Activated CD4-positive, alpha-beta T cell treated with anti-CD3 and anti-CD28 coated beads, Interleukin-2, amount 10 ng/mL, durations not matched to agents 7 days and 5 days (primary cell): ENCODE measurements at regions not wholly inside any gene's neighbourhood (a gene's known extent, or its start where the extent isn't known, plus 50 kb on each side); places are given as distances from the start of the nearest gene placed in this dataset.

ENCODE experiments used
- CTCF ChIA-PET: fragments of 350-600 bp; sonication (Branson Sonifier 250); formaldehyde crosslinking; loops from one replicate; lab custom pipeline; 2021; ENCODE audit warnings: antibody characterized with exemption; lab: Charles Lee
- POLR2A ChIA-PET: fragments of 350-600 bp; sonication (Branson Sonifier 250); formaldehyde crosslinking; loops from one replicate; lab custom pipeline; 2021; ENCODE audit warnings: antibody characterized with exemption; lab: Charles Lee
- DNase-seq: peaks from one replicate; pipeline ENCODE4 v3.0.0-alpha.2; 2020
- H3K27ac Mint-ChIP-seq: one replicate; pipeline ENCODE4 v1.8.0; 2021; ENCODE audit warnings: mild to moderate bottlenecking, moderate library complexity, mixed read lengths
- H3K27me3 Mint-ChIP-seq: one replicate; pipeline ENCODE4 v1.8.0; 2021; ENCODE audit warnings: mixed read lengths
- H3K36me3 Mint-ChIP-seq: one replicate; pipeline ENCODE4 v1.8.0; 2021; ENCODE audit warnings: low read depth, mixed read lengths
- H3K4me1 Mint-ChIP-seq: one replicate; pipeline ENCODE4 v1.8.0; 2021; ENCODE audit warnings: mixed read lengths
- H3K4me3 Mint-ChIP-seq: one replicate; pipeline ENCODE4 v1.8.0; 2021; ENCODE audit warnings: mild to moderate bottlenecking, moderate library complexity, mixed read lengths
- H3K9me3 Mint-ChIP-seq: one replicate; pipeline ENCODE4 v1.8.0; 2021; ENCODE audit warnings: mixed read lengths

GRCh38 chr10:78760463-78761310 is 308.1 kb upstream of the ZMIZ1 start:
- Mint-ChIP-seq H3K36me3 (no peaks in the 10 kb centered on the region), H3K4me3 (no peak overlapping the region), H3K27me3 (peaks cover 2% of the 10 kb centered on the region), H3K9me3 (no peaks in the 10 kb centered on the region), H3K27ac (no peak overlapping the region), H3K4me1 (peaks cover 4% of the 10 kb centered on the region)
- no peak for DNase-seq
- CTCF ChIA-PET: no interaction called here
- POLR2A ChIA-PET: no interaction called here

- H3K27me3 Mint-ChIP-seq: no peaks in the 10 kb centered on the region
- no peak overlapping the region for H3K4me3 Mint-ChIP-seq
- POLR2A ChIA-PET: no interaction called here
- no peak for DNase-seq
- CTCF ChIA-PET: interaction anchor here (1.3 kb wide), 1 partner anchor 14 kb away, joined by 4 read pairs; no protein-coding TSS in a partner anchor
- H3K9me3 Mint-ChIP-seq: no peaks in the 10 kb centered on the region
- H3K4me1 Mint-ChIP-seq: peaks cover 4% of the 10 kb centered on the region
- no peak overlapping the region for H3K27ac Mint-ChIP-seq
- H3K36me3 Mint-ChIP-seq: no peaks in the 10 kb centered on the region
These were observed 307.4 kb upstream of the ZMIZ1 start for GRCh38 chr10:78761311-78761781.

- Mint-ChIP-seq H3K4me3 (no peak overlapping the region), H3K27ac (no peak overlapping the region), H3K4me1 (no peaks in the 10 kb centered on the region), H3K27me3 (no peaks in the 10 kb centered on the region), H3K36me3 (no peaks in the 10 kb centered on the region), H3K9me3 (no peaks in the 10 kb centered on the region)
- ChIA-PET POLR2A (no interaction called here), CTCF (interaction anchor here (1.3 kb wide), 1 partner anchor 15 kb away, joined by 4 read pairs; no protein-coding TSS in a partner anchor)
- no peak for DNase-seq
These were observed 306.6 kb upstream of the ZMIZ1 start for GRCh38 chr10:78762086-78762630.

- CTCF ChIA-PET: no interaction called here
- no peak overlapping the region for H3K27ac Mint-ChIP-seq
- H3K4me1 Mint-ChIP-seq: no peaks in the 10 kb centered on the region
- POLR2A ChIA-PET: no interaction called here
- no peak for DNase-seq
- no peak overlapping the region for H3K4me3 Mint-ChIP-seq
- no peaks in the 10 kb centered on the region for H3K9me3 Mint-ChIP-seq
- no peaks in the 10 kb centered on the region for H3K36me3 Mint-ChIP-seq
- no peaks in the 10 kb centered on the region for H3K27me3 Mint-ChIP-seq
These were observed 305.5 kb upstream of the ZMIZ1 start for GRCh38 chr10:78763234-78763633.

GRCh38 chr10:78763651-78764395 is 304.9 kb upstream of the ZMIZ1 start:
- CTCF ChIA-PET: no interaction called here
- Mint-ChIP-seq H3K9me3 (no peaks in the 10 kb centered on the region), H3K4me1 (no peaks in the 10 kb centered on the region), H3K4me3 (no peak overlapping the region), H3K36me3 (no peaks in the 10 kb centered on the region), H3K27ac (no peak overlapping the region), H3K27me3 (no peaks in the 10 kb centered on the region)
- no peak for DNase-seq
- POLR2A ChIA-PET: no interaction called here

GRCh38 chr10:78764436-78764835 is 304.3 kb upstream of the ZMIZ1 start:
- no peaks in the 10 kb centered on the region for H3K9me3 Mint-ChIP-seq
- H3K27ac Mint-ChIP-seq: no peak overlapping the region
- no peak overlapping the region for H3K4me3 Mint-ChIP-seq
- H3K4me1 Mint-ChIP-seq: no peaks in the 10 kb centered on the region
- no peak for DNase-seq
- H3K27me3 Mint-ChIP-seq: no peaks in the 10 kb centered on the region
- CTCF ChIA-PET: no interaction called here
- no peaks in the 10 kb centered on the region for H3K36me3 Mint-ChIP-seq
- POLR2A ChIA-PET: no interaction called here

GRCh38 chr10:78764846-78765430 is 303.8 kb upstream of the ZMIZ1 start:
- Mint-ChIP-seq H3K36me3 (no peaks in the 10 kb centered on the region), H3K4me1 (no peaks in the 10 kb centered on the region), H3K27ac (no peak overlapping the region), H3K27me3 (no peaks in the 10 kb centered on the region), H3K4me3 (no peak overlapping the region), H3K9me3 (no peaks in the 10 kb centered on the region)
- CTCF ChIA-PET: no interaction called here
- DNase-seq: no peak
- POLR2A ChIA-PET: no interaction called here

GRCh38 chr10:78765726-78766335 is 302.9 kb upstream of the ZMIZ1 start:
- CTCF ChIA-PET: no interaction called here
- DNase-seq: no peak
- POLR2A ChIA-PET: no interaction called here
- Mint-ChIP-seq H3K4me1 (no peaks in the 10 kb centered on the region), H3K27ac (no peak overlapping the region), H3K9me3 (no peaks in the 10 kb centered on the region), H3K27me3 (no peaks in the 10 kb centered on the region), H3K4me3 (no peak overlapping the region), H3K36me3 (no peaks in the 10 kb centered on the region)

GRCh38 chr10:78766603-78767002 is 302.2 kb upstream of the ZMIZ1 start:
- Mint-ChIP-seq H3K9me3 (no peaks in the 10 kb centered on the region), H3K4me1 (no peaks in the 10 kb centered on the region), H3K27me3 (no peaks in the 10 kb centered on the region), H3K4me3 (no peak overlapping the region), H3K36me3 (no peaks in the 10 kb centered on the region), H3K27ac (no peak overlapping the region)
- ChIA-PET CTCF (no interaction called here), POLR2A (no interaction called here)
- DNase-seq: no peak

GRCh38 chr10:78768041-78768835 is 300.5 kb upstream of the ZMIZ1 start:
- Mint-ChIP-seq H3K27me3 (no peaks in the 10 kb centered on the region), H3K4me3 (no peak overlapping the region), H3K27ac (no peak overlapping the region), H3K36me3 (no peaks in the 10 kb centered on the region), H3K9me3 (no peaks in the 10 kb centered on the region), H3K4me1 (no peaks in the 10 kb centered on the region)
- POLR2A ChIA-PET: no interaction called here
- CTCF ChIA-PET: no interaction called here
- no peak for DNase-seq

- no peak overlapping the region for H3K4me3 Mint-ChIP-seq
- H3K27ac Mint-ChIP-seq: no peak overlapping the region
- no peaks in the 10 kb centered on the region for H3K9me3 Mint-ChIP-seq
- no peaks in the 10 kb centered on the region for H3K36me3 Mint-ChIP-seq
- ChIA-PET POLR2A (no interaction called here), CTCF (no interaction called here)
- no peaks in the 10 kb centered on the region for H3K4me1 Mint-ChIP-seq
- no peak for DNase-seq
- no peaks in the 10 kb centered on the region for H3K27me3 Mint-ChIP-seq
These were observed 299.9 kb upstream of the ZMIZ1 start for GRCh38 chr10:78768876-78769275.

GRCh38 chr10:78769526-78769925 is 299.2 kb upstream of the ZMIZ1 start:
- DNase-seq: no peak
- Mint-ChIP-seq H3K4me3 (no peak overlapping the region), H3K4me1 (no peaks in the 10 kb centered on the region), H3K27ac (no peak overlapping the region), H3K27me3 (no peaks in the 10 kb centered on the region), H3K9me3 (no peaks in the 10 kb centered on the region), H3K36me3 (no peaks in the 10 kb centered on the region)
- ChIA-PET POLR2A (no interaction called here), CTCF (no interaction called here)
